Left lung (tissue), 4 donors: ENCODE measurements at regions not wholly inside any gene's neighbourhood (a gene's known extent, or its start where the extent isn't known, plus 50 kb on each side); places are given as distances from the start of the nearest gene placed in this dataset.
"Not testable (repeated sequence)": the region's sequence is repeated elsewhere in the genome, so short reads cannot be mapped to it uniquely, and the experiment has no call there.

Experiments used
- ATAC-seq: fragments of 200-7000 bp; cut with Tn5 transposase; one replicate; pipeline ENCODE4 v1.9.1; 2020; ENCODE audit warnings: moderate library complexity
- DNase-seq, 4 donors: peaks; one replicate each; pipeline ENCODE4 v3.0.0-alpha.2; 2013 to 2020
- H3K27ac ChIP-seq, 2 donors: fragments of 200-600 bp; sonication (generic) in 1 of 2; one replicate each; pipeline versions ENCODE4 v1.5.0 to v1.8.0; 2020 to 2021
- H3K27me3 ChIP-seq, 2 donors: fragments of 200-600 bp; sonication (generic) in 1 of 2; one replicate each; pipeline versions ENCODE4 v1.5.0 to v1.8.0; 2020 to 2021
- H3K36me3 ChIP-seq, 2 donors: fragments of 200-600 bp; sonication (generic) in 1 of 2; one replicate each; pipeline versions ENCODE4 v1.5.0 to v1.8.0; 2020 to 2021
- H3K4me1 ChIP-seq, 2 donors: fragments of 200-600 bp; one replicate each; pipeline ENCODE4 v1.8.0; 2021
- H3K4me3 ChIP-seq, 2 donors: fragments of 200-600 bp; sonication (generic) in 1 of 2; one replicate each; pipeline versions ENCODE4 v1.5.0 to v1.8.0; 2020 to 2021; ENCODE audit warnings: mild to moderate bottlenecking in 1 of 2
- H3K9me3 ChIP-seq, 2 donors: fragments of 200-600 bp; sonication (generic) in 1 of 2; one replicate each; pipeline versions ENCODE4 v1.5.0 to v1.8.0; 2020 to 2021
- intact Hi-C, 2 donors: fragments of 100-400 bp; cut with DNase I; formaldehyde crosslinking; loops; one replicate each; pipeline versions ENCODE4 v1.11.2 to v1.14.2; 2022
- TF ChIP-seq, protein P1 (sequence below), 2 donors: fragments of 200-600 bp; sonication (generic) in 1 of 2; IDR thresholded peaks; one replicate each; pipeline versions ENCODE4 v1.5.0 to v1.8.0; 2021; ENCODE audit warnings: antibody characterized with exemption in 2 of 2
- donor health status: DM: no; HTN: yes; CAD: no.
- donor health status: DM: no; HTN: no; CAD: no.

DNA sequence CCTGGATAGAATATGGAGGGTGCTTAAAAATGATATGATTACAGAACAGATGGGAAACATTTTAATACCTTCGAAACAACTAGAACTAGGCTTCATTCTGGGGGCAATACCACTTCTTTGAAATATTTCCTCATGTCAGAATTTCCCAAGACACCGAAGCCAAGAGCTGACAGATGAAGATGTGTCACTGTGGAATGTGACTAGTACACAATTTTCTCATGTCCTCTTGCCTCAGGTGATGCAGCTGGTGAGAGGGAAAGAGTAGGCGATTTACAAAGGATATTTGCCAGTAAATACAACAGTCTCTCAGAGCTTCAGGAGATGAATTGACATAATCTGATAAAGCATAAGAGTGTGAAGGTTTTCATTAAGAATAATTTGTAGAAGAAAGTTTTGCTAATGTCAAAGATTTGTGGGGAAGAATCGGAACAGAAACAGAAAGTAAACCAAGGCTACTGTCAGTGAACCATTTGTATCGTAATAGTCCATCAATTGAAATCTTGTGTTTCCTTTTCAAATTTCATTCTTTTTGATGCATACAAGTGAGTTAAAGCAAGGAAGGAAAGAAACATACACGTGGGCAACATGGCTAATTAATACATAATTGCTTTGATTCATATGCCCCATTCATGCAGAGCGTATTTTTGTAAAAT, 164.7 kb upstream of the CCN2 start:
- ATAC-seq, result no peak
- TF ChIP-seq, protein P1, sequence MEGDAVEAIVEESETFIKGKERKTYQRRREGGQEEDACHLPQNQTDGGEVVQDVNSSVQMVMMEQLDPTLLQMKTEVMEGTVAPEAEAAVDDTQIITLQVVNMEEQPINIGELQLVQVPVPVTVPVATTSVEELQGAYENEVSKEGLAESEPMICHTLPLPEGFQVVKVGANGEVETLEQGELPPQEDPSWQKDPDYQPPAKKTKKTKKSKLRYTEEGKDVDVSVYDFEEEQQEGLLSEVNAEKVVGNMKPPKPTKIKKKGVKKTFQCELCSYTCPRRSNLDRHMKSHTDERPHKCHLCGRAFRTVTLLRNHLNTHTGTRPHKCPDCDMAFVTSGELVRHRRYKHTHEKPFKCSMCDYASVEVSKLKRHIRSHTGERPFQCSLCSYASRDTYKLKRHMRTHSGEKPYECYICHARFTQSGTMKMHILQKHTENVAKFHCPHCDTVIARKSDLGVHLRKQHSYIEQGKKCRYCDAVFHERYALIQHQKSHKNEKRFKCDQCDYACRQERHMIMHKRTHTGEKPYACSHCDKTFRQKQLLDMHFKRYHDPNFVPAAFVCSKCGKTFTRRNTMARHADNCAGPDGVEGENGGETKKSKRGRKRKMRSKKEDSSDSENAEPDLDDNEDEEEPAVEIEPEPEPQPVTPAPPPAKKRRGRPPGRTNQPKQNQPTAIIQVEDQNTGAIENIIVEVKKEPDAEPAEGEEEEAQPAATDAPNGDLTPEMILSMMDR (IDR thresholded peaks at IDR 0.05), result no peak

DNA sequence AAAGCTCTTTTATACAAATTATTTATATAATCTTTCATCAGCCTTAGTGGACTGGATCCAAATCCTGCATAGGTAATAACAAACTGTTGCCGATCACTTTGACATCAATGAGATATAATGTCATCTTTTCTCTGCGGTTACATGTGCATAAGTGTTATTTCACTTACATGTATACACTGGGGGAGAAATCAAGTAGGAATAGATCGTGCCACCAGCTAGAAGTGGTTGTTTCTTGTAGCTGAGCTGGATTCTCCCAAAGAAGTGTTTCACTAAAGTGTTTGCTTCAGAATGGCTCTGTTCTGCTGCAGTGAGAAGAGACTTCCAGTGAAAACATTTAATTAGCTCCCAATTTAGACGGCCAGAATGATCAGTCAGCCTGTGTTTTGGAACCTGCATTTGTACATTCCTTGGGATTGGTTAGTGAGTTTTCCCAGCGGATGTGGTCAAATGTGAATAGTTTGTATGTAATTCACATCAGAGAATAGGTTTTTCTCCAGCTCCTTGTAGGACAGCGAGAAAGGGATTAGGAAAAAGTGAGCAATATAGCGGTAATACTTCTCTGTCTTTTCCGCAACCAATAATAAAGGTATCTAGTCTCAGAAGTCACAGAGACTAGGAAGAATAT, 163.1 kb upstream of the CCN2 start:
- H3K4me3 ChIP-seq, result no peak overlapping the region
- intact Hi-C loops, result no loop called here
- peaks cover 0 to 14% of the 10 kb centered on the region in 2 donors for H3K9me3 ChIP-seq
- no peaks in the 10 kb centered on the region for H3K27me3 ChIP-seq
- DNase-seq, result no peak
- ATAC-seq, result no peak
- no peak overlapping the region for H3K27ac ChIP-seq
- TF ChIP-seq, protein P1 (IDR thresholded peaks at IDR 0.05), result no peak
- H3K4me1 ChIP-seq, result no peaks in the 10 kb centered on the region
- no peaks in the 10 kb centered on the region for H3K36me3 ChIP-seq

More for the DNA sequence above, 164.7 kb upstream of the CCN2 start:
- H3K9me3 ChIP-seq, result no peaks in the 10 kb centered on the region
- no peaks in the 10 kb centered on the region for H3K36me3 ChIP-seq
- H3K4me1 ChIP-seq, result no peaks in the 10 kb centered on the region
- DNase-seq, result no peak
- intact Hi-C loops, result no loop called here
- H3K4me3 ChIP-seq, result peak overlapping the region in 1 of 2 donors; percentile 13
- no peak overlapping the region for H3K27ac ChIP-seq
- no peaks in the 10 kb centered on the region for H3K27me3 ChIP-seq

DNA sequence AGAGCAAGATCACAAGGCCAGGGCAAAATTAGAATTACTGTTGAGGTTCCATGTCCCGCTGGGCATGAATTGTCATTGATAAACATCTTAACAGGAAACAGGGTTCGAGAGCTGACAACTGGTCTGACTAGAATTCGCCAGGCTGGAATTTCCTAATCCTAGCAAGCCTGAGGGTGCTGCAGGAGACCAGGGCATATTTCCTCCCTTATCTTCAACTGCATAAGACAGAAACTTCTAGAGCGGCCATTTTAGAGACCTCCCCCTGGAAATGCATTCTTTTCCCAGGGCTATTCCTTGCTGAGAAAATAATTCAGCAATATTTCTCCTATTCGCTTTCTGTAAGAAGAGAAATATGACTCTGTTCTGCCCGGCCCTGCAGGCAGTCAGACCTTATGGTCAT, 158.6 kb upstream of the CCN2 start:
- intact Hi-C loops, ATAC-seq, DNase-seq, H3K27me3 ChIP-seq, H3K4me1 ChIP-seq, H3K27ac ChIP-seq, H3K4me3 ChIP-seq, H3K36me3 ChIP-seq: not testable (repeated sequence)
- H3K9me3 ChIP-seq, result peaks cover 0 to 35% of the 10 kb centered on the region in 2 donors

DNA sequence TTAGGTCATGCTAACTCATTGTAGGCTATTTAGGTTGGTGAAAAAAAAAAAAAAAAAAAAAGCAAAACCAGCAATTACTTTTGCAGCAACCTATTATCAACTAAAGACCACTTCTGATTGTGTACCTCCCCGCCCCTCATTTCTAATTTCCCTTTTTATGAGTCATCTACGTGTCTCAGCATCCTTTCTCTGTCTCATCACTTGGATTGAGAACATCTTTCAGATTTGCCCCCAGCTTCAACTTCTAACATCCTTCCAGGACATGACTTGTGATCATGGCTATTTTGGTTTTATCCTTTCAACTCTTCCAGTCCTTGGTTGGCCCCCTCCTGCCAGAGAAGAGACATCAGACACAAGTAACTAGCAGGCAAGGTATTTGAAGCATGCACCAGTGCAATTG, 156.7 kb upstream of the CCN2 start:
- intact Hi-C loops, result no loop called here
- peaks cover 0 to 35% of the 10 kb centered on the region in 2 donors for H3K9me3 ChIP-seq
- ATAC-seq, result no peak

DNA sequence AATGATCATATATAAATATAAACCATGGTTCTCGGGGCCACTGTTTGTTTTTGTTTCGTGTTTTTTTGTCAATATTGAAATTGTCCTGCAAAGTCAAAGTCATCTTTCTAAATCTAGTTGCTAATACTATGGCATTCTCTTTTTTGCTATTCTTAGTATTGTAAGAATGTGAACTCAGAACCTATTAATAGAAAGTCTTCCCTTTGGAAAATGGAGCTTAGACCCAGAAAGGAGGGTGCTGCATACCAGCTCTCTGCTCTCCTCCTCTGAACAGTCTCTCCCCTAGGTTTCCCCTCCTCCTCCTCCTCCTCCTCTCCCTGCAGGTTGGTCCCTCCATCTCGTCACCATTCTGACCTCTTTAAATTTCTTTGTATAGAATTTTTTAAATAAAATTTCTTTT, 150.4 kb upstream of the CCN2 start:
- DNase-seq, result no peak
- no peak for ATAC-seq
- H3K4me3 ChIP-seq, result no peak overlapping the region
- TF ChIP-seq, protein P1 (IDR thresholded peaks at IDR 0.05), result no peak
- intact Hi-C loops, result no loop called here
- no peak overlapping the region for H3K27ac ChIP-seq
- no peaks in the 10 kb centered on the region for H3K4me1 ChIP-seq
- H3K36me3 ChIP-seq, result no peaks in the 10 kb centered on the region
- H3K27me3 ChIP-seq, result no peaks in the 10 kb centered on the region
- no peaks in the 10 kb centered on the region for H3K9me3 ChIP-seq

More for the DNA sequence above, 156.7 kb upstream of the CCN2 start:
- DNase-seq, result no peak
- Histone ChIP-seq H3K4me1 (no peaks in the 10 kb centered on the region), H3K36me3 (no peaks in the 10 kb centered on the region), H3K27ac (no peak overlapping the region), H3K4me3 (no peak overlapping the region), H3K27me3 (no peaks in the 10 kb centered on the region)
- TF ChIP-seq, protein P1 (IDR thresholded peaks at IDR 0.05), result no peak
